Smooth muscle cell (in vitro differentiated cells): ENCODE measurements at regions not wholly inside any gene's neighbourhood (a gene's known extent, or its start where the extent isn't known, plus 50 kb on each side); places are given as distances from the start of the nearest gene placed in this dataset.

Experiments used
- DNase-seq: peaks from one replicate; lab custom pipeline; 2025; ENCODE audit not compliant: unreplicated experiment; lab: John Stamatoyannopoulos, UW
- H2AFZ ChIP-seq: fragments of 200-600 bp; sonication (generic); 2 replicates; pipeline ENCODE4 v1.6.0; 2016; ENCODE audit warnings: antibody characterized with exemption, low read depth, mild to moderate bottlenecking
- H3F3A ChIP-seq: fragments of 200-600 bp; sonication (generic); 2 replicates; pipeline ENCODE4 v1.6.0; 2017; ENCODE audit warnings: antibody characterized with exemption, low read depth
- H3K27ac ChIP-seq: fragments of 200-600 bp; sonication (generic); 2 replicates; pipeline ENCODE4 v1.5.1; 2016; ENCODE audit warnings: low read depth, mild to moderate bottlenecking
- H3K27me3 ChIP-seq: fragments of 200-600 bp; sonication (generic); 2 replicates; pipeline ENCODE4 v1.6.1; 2016; ENCODE audit warnings: low read depth, mild to moderate bottlenecking
- H3K36me3 ChIP-seq: fragments of 200-600 bp; sonication (generic); 2 replicates; pipeline ENCODE4 v1.5.1; 2016; ENCODE audit warnings: low read depth
- H3K4me1 ChIP-seq: fragments of 200-600 bp; sonication (generic); 2 replicates; pipeline ENCODE4 v1.5.1; 2016; ENCODE audit warnings: low read depth
- H3K4me2 ChIP-seq: fragments of 200-600 bp; sonication (generic); 2 replicates; pipeline ENCODE4 v1.6.0; 2016; ENCODE audit warnings: mild to moderate bottlenecking
- H3K4me3 ChIP-seq: fragments of 200-600 bp; sonication (generic); 2 replicates; pipeline ENCODE4 v1.5.1; 2016; ENCODE audit warnings: mild to moderate bottlenecking
- H3K79me2 ChIP-seq: fragments of 200-600 bp; sonication (generic); 2 replicates; pipeline ENCODE4 v1.6.0; 2016; ENCODE audit warnings: low read depth, mild to moderate bottlenecking
- H3K9ac ChIP-seq: fragments of 200-600 bp; sonication (generic); 2 replicates; pipeline ENCODE4 v1.6.0; 2016; ENCODE audit warnings: low read depth
- H3K9me3 ChIP-seq: fragments of 200-600 bp; sonication (generic); replicated peaks from 2 replicates; pipeline ENCODE4 v1.5.1; 2016; ENCODE audit warnings: low read depth
- H4K20me1 ChIP-seq: fragments of 200-600 bp; sonication (generic); 2 replicates; pipeline ENCODE4 v1.6.0; 2016; ENCODE audit warnings: low read depth
- CTCF ChIP-seq: fragments of 200-600 bp; sonication (generic); IDR thresholded peaks from 2 replicates; pipeline ENCODE4 v1.5.1; 2017; ENCODE audit warnings: borderline replicate concordance, mild to moderate bottlenecking, antibody characterized with exemption; ENCODE audit not compliant: insufficient read depth, poor library complexity, severe bottlenecking
- WGBS: methylation state at CpG from one replicate; pipeline ENCODE4 v1.1.7; 2016; ENCODE audit warnings: low lambda C conversion rate; 5-methylcytosine and 5-hydroxymethylcytosine counted together

GRCh38 chr16:13394488-13394887 lies 493.1 kb downstream of the SHISA9 start:
- no peaks in the 10 kb centered on the region for H3K27me3 ChIP-seq

GRCh38 chr16:13397126-13397525 lies 495.7 kb downstream of the SHISA9 start:
- no peak overlapping the region for H3K4me3 ChIP-seq
- H3K4me1 ChIP-seq: no peaks in the 10 kb centered on the region
- no peak overlapping the region for H3K9ac ChIP-seq
- no peak overlapping the region for H2AFZ ChIP-seq
- WGBS: 95% methylated on average over 7 of the region's 7 CpGs
- no peaks in the 10 kb centered on the region for H3K79me2 ChIP-seq
- H3K9me3 ChIP-seq: no peaks in the 10 kb centered on the region
- no peak for TF ChIP-seq CTCF
- no peaks in the 10 kb centered on the region for H3K27me3 ChIP-seq
- H3K27ac ChIP-seq: no peak overlapping the region
- no peaks in the 10 kb centered on the region for H3K36me3 ChIP-seq
- DNase-seq: no peak
- H3K4me2 ChIP-seq: no peak overlapping the region
- H3F3A ChIP-seq: no peaks in the 10 kb centered on the region
- no peaks in the 10 kb centered on the region for H4K20me1 ChIP-seq

More at GRCh38 chr16:13394488-13394887, 493.1 kb downstream of the SHISA9 start:
- no peaks in the 10 kb centered on the region for H3K4me1 ChIP-seq
- no peaks in the 10 kb centered on the region for H3F3A ChIP-seq
- H3K9me3 ChIP-seq: no peaks in the 10 kb centered on the region
- H3K36me3 ChIP-seq: no peaks in the 10 kb centered on the region
- no peak for TF ChIP-seq CTCF
- H3K79me2 ChIP-seq: no peaks in the 10 kb centered on the region
- H3K4me3 ChIP-seq: no peak overlapping the region
- H3K9ac ChIP-seq: no peak overlapping the region
- no peaks in the 10 kb centered on the region for H4K20me1 ChIP-seq
- DNase-seq: no peak
- no peak overlapping the region for H3K27ac ChIP-seq
- WGBS: 83% methylated on average over 5 of the region's 5 CpGs
- no peak overlapping the region for H2AFZ ChIP-seq
- no peak overlapping the region for H3K4me2 ChIP-seq

GRCh38 chr16:13401641-13402040 lies 500.2 kb downstream of the SHISA9 start:
- H4K20me1 ChIP-seq: no peaks in the 10 kb centered on the region
- H3K36me3 ChIP-seq: no peaks in the 10 kb centered on the region
- H2AFZ ChIP-seq: no peak overlapping the region
- H3K4me3 ChIP-seq: no peak overlapping the region
- no peak overlapping the region for H3K9ac ChIP-seq
- no peak for TF ChIP-seq CTCF
- H3F3A ChIP-seq: no peaks in the 10 kb centered on the region
- no peaks in the 10 kb centered on the region for H3K4me1 ChIP-seq
- H3K79me2 ChIP-seq: no peaks in the 10 kb centered on the region
- no peaks in the 10 kb centered on the region for H3K9me3 ChIP-seq
- H3K27ac ChIP-seq: no peak overlapping the region
- no peak overlapping the region for H3K4me2 ChIP-seq
- WGBS: 96% methylated on average over 4 of the region's 4 CpGs
- DNase-seq: no peak
- H3K27me3 ChIP-seq: no peaks in the 10 kb centered on the region

GRCh38 chr16:13402601-13403000 lies 501.2 kb downstream of the SHISA9 start:
- no peak for DNase-seq
- Histone ChIP-seq H3F3A (no peaks in the 10 kb centered on the region), H3K4me1 (no peaks in the 10 kb centered on the region), H3K4me3 (no peak overlapping the region), H3K79me2 (no peaks in the 10 kb centered on the region), H3K9me3 (no peaks in the 10 kb centered on the region), H2AFZ (no peak overlapping the region), H3K36me3 (no peaks in the 10 kb centered on the region), H3K4me2 (no peak overlapping the region), H3K9ac (no peak overlapping the region), H3K27me3 (no peaks in the 10 kb centered on the region), H4K20me1 (no peaks in the 10 kb centered on the region), H3K27ac (no peak overlapping the region)
- no peak for TF ChIP-seq CTCF
- 95% methylated on average over 12 of the region's 12 CpGs for WGBS
